HL-60/S4 (cell line): ENCODE measurements at regions not wholly inside any gene's neighbourhood (a gene's known extent, or its start where the extent isn't known, plus 50 kb on each side); places are given as distances from the start of the nearest gene placed in this dataset.
"Not testable (repeated sequence)": the region's sequence is repeated elsewhere in the genome, so short reads cannot be mapped to it uniquely, and the experiment has no call there.

Experiments used
- in situ Hi-C: fragments of 300-500 bp; cut with MboI; formaldehyde crosslinking; loops from 2 replicates; pipeline ENCODE4 v1.14.3; 2022; ENCODE audit warnings: low sequenced_read_pairs

- in situ Hi-C loops = no loop called here
Measured at GRCh38 chr10:35972275-35972674, 330.2 kb upstream of the FZD8 start.

- in situ Hi-C loops = no loop called here
Measured at GRCh38 chr10:35971397-35971796, 329.3 kb upstream of the FZD8 start.

- in situ Hi-C loops = no loop called here
Measured at GRCh38 chr10:35963685-35964084, 321.6 kb upstream of the FZD8 start.

- in situ Hi-C loops = no loop called here
Measured at GRCh38 chr10:35961501-35961900, 319.4 kb upstream of the FZD8 start.

GRCh38 chr10:35959252-35959651 is 317.2 kb upstream of the FZD8 start:
- in situ Hi-C loops = no loop called here

- in situ Hi-C loops = not testable (repeated sequence)
Measured at GRCh38 chr10:35958609-35959008, 316.5 kb upstream of the FZD8 start.

- in situ Hi-C loops = no loop called here
Measured at GRCh38 chr10:35950701-35951100, 308.6 kb upstream of the FZD8 start.

GRCh38 chr10:35950226-35950625 is 308.1 kb upstream of the FZD8 start:
- in situ Hi-C loops = no loop called here

GRCh38 chr10:35949811-35950211 is 307.7 kb upstream of the FZD8 start:
- in situ Hi-C loops = no loop called here

- in situ Hi-C loops = no loop called here
Measured at GRCh38 chr10:35946556-35946955, 304.5 kb upstream of the FZD8 start.

- in situ Hi-C loops = no loop called here
Measured at GRCh38 chr10:35942057-35942456, 300.0 kb upstream of the FZD8 start.

GRCh38 chr10:35940141-35941041 is 298.3 kb upstream of the FZD8 start:
- in situ Hi-C loops = no loop called here

GRCh38 chr10:35938160-35938559 is 296.1 kb upstream of the FZD8 start:
- in situ Hi-C loops = no loop called here

- in situ Hi-C loops = no loop called here
Measured at GRCh38 chr10:35937546-35937945, 295.4 kb upstream of the FZD8 start.

- in situ Hi-C loops = no loop called here
Measured at GRCh38 chr10:35934642-35934995, 292.5 kb upstream of the FZD8 start.

GRCh38 chr10:35933940-35934641 is 292.0 kb upstream of the FZD8 start:
- in situ Hi-C loops = no loop called here

- in situ Hi-C loops = no loop called here
Measured at GRCh38 chr10:35933491-35933890, 291.4 kb upstream of the FZD8 start.

GRCh38 chr10:35929962-35930361 is 287.9 kb upstream of the FZD8 start:
- in situ Hi-C loops = not testable (repeated sequence)

GRCh38 chr10:35928748-35929147 is 286.7 kb upstream of the FZD8 start:
- in situ Hi-C loops = no loop called here

- in situ Hi-C loops = no loop called here
Measured at GRCh38 chr10:35927990-35928488, 285.9 kb upstream of the FZD8 start.

- in situ Hi-C loops = no loop called here
Measured at GRCh38 chr10:35927341-35927740, 285.2 kb upstream of the FZD8 start.

- in situ Hi-C loops = no loop called here
Measured at GRCh38 chr10:35926846-35927245, 284.8 kb upstream of the FZD8 start.
